Smooth muscle cell (in vitro differentiated cells): ENCODE measurements at regions not wholly inside any gene's neighbourhood (a gene's known extent, or its start where the extent isn't known, plus 50 kb on each side); places are given as distances from the start of the nearest gene placed in this dataset.
A peak's percentile ranks its signal among the peaks of the same experiment; 100 is the strongest.

Experiments used
- DNase-seq: peaks from one replicate; lab custom pipeline; 2025; ENCODE audit not compliant: unreplicated experiment; lab: John Stamatoyannopoulos, UW
- H2AFZ ChIP-seq: fragments of 200-600 bp; sonication (generic); 2 replicates; pipeline ENCODE4 v1.6.0; 2016; ENCODE audit warnings: antibody characterized with exemption, low read depth, mild to moderate bottlenecking
- H3F3A ChIP-seq: fragments of 200-600 bp; sonication (generic); 2 replicates; pipeline ENCODE4 v1.6.0; 2017; ENCODE audit warnings: antibody characterized with exemption, low read depth
- H3K27ac ChIP-seq: fragments of 200-600 bp; sonication (generic); 2 replicates; pipeline ENCODE4 v1.5.1; 2016; ENCODE audit warnings: low read depth, mild to moderate bottlenecking
- H3K27me3 ChIP-seq: fragments of 200-600 bp; sonication (generic); 2 replicates; pipeline ENCODE4 v1.6.1; 2016; ENCODE audit warnings: low read depth, mild to moderate bottlenecking
- H3K36me3 ChIP-seq: fragments of 200-600 bp; sonication (generic); 2 replicates; pipeline ENCODE4 v1.5.1; 2016; ENCODE audit warnings: low read depth
- H3K4me1 ChIP-seq: fragments of 200-600 bp; sonication (generic); 2 replicates; pipeline ENCODE4 v1.5.1; 2016; ENCODE audit warnings: low read depth
- H3K4me2 ChIP-seq: fragments of 200-600 bp; sonication (generic); 2 replicates; pipeline ENCODE4 v1.6.0; 2016; ENCODE audit warnings: mild to moderate bottlenecking
- H3K4me3 ChIP-seq: fragments of 200-600 bp; sonication (generic); 2 replicates; pipeline ENCODE4 v1.5.1; 2016; ENCODE audit warnings: mild to moderate bottlenecking
- H3K79me2 ChIP-seq: fragments of 200-600 bp; sonication (generic); 2 replicates; pipeline ENCODE4 v1.6.0; 2016; ENCODE audit warnings: low read depth, mild to moderate bottlenecking
- H3K9ac ChIP-seq: fragments of 200-600 bp; sonication (generic); 2 replicates; pipeline ENCODE4 v1.6.0; 2016; ENCODE audit warnings: low read depth
- H3K9me3 ChIP-seq: fragments of 200-600 bp; sonication (generic); replicated peaks from 2 replicates; pipeline ENCODE4 v1.5.1; 2016; ENCODE audit warnings: low read depth
- H4K20me1 ChIP-seq: fragments of 200-600 bp; sonication (generic); 2 replicates; pipeline ENCODE4 v1.6.0; 2016; ENCODE audit warnings: low read depth
- WGBS: methylation state at CpG from one replicate; pipeline ENCODE4 v1.1.7; 2016; ENCODE audit warnings: low lambda C conversion rate; 5-methylcytosine and 5-hydroxymethylcytosine counted together
- TF ChIP-seq, protein P1 (sequence below): fragments of 200-600 bp; sonication (generic); IDR thresholded peaks from 2 replicates; pipeline ENCODE4 v1.5.1; 2017; ENCODE audit warnings: borderline replicate concordance, mild to moderate bottlenecking, antibody characterized with exemption; ENCODE audit not compliant: insufficient read depth, poor library complexity, severe bottlenecking

- no peak overlapping the region for H3K9ac ChIP-seq
- DNase-seq, result no peak
- 80% methylated on average over 3 of the region's 3 CpGs for WGBS
These were observed 498.2 kb downstream of the PYDC2 start for GRCh38 chr3:191958980-191959671.

GRCh38 chr3:191959876-191960413, 499.0 kb downstream of the PYDC2 start:
- Histone ChIP-seq H3K9ac (no peak overlapping the region), H3K79me2 (no peaks in the 10 kb centered on the region), H3K4me1 (peaks cover 44% of the 10 kb centered on the region), H3K4me2 (no peak overlapping the region), H4K20me1 (no peaks in the 10 kb centered on the region), H3K27ac (no peak overlapping the region), H3F3A (peaks cover 15% of the 10 kb centered on the region), H3K36me3 (no peaks in the 10 kb centered on the region), H3K9me3 (no peaks in the 10 kb centered on the region), H3K4me3 (no peak overlapping the region), H3K27me3 (no peaks in the 10 kb centered on the region), H2AFZ (no peak overlapping the region)
- TF ChIP-seq, protein P1, sequence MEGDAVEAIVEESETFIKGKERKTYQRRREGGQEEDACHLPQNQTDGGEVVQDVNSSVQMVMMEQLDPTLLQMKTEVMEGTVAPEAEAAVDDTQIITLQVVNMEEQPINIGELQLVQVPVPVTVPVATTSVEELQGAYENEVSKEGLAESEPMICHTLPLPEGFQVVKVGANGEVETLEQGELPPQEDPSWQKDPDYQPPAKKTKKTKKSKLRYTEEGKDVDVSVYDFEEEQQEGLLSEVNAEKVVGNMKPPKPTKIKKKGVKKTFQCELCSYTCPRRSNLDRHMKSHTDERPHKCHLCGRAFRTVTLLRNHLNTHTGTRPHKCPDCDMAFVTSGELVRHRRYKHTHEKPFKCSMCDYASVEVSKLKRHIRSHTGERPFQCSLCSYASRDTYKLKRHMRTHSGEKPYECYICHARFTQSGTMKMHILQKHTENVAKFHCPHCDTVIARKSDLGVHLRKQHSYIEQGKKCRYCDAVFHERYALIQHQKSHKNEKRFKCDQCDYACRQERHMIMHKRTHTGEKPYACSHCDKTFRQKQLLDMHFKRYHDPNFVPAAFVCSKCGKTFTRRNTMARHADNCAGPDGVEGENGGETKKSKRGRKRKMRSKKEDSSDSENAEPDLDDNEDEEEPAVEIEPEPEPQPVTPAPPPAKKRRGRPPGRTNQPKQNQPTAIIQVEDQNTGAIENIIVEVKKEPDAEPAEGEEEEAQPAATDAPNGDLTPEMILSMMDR, result no peak
- WGBS, result 68% methylated on average over 4 of the region's 4 CpGs
- no peak for DNase-seq

More at GRCh38 chr3:191958980-191959671, 498.2 kb downstream of the PYDC2 start:
- TF ChIP-seq, protein P1, result no peak
- Histone ChIP-seq H3K9me3 (no peaks in the 10 kb centered on the region), H4K20me1 (no peaks in the 10 kb centered on the region), H3K4me3 (no peak overlapping the region), H3F3A (peaks cover 15% of the 10 kb centered on the region), H3K79me2 (no peaks in the 10 kb centered on the region), H3K36me3 (no peaks in the 10 kb centered on the region), H3K4me2 (no peak overlapping the region), H3K4me1 (peaks cover 44% of the 10 kb centered on the region), H3K27me3 (no peaks in the 10 kb centered on the region), H2AFZ (peak overlapping the region; percentile 51), H3K27ac (no peak overlapping the region)

GRCh38 chr3:191961022-191961421, 500.1 kb downstream of the PYDC2 start:
- Histone ChIP-seq H3K27ac (peak overlapping the region; percentile 68), H3K4me2 (peak overlapping the region; percentile 53), H3K9me3 (no peaks in the 10 kb centered on the region), H3K4me3 (no peak overlapping the region), H3K9ac (no peak overlapping the region), H3F3A (peaks cover 15% of the 10 kb centered on the region), H3K36me3 (no peaks in the 10 kb centered on the region), H4K20me1 (no peaks in the 10 kb centered on the region), H3K79me2 (no peaks in the 10 kb centered on the region), H2AFZ (peak overlapping the region; percentile 22), H3K27me3 (no peaks in the 10 kb centered on the region), H3K4me1 (peaks cover 44% of the 10 kb centered on the region)
- WGBS, result 46% methylated on average over 5 of the region's 5 CpGs
- TF ChIP-seq, protein P1, result no peak
- no peak for DNase-seq

- Histone ChIP-seq H4K20me1 (no peaks in the 10 kb centered on the region), H3K9me3 (no peaks in the 10 kb centered on the region), H3K79me2 (no peaks in the 10 kb centered on the region), H3K4me2 (peak overlapping the region; percentile 53), H3K36me3 (no peaks in the 10 kb centered on the region), H3F3A (peaks cover 15% of the 10 kb centered on the region), H3K4me3 (no peak overlapping the region), H3K9ac (no peak overlapping the region), H3K27me3 (no peaks in the 10 kb centered on the region), H3K4me1 (peaks cover 44% of the 10 kb centered on the region), H2AFZ (no peak overlapping the region), H3K27ac (peak overlapping the region; percentile 68)
- TF ChIP-seq, protein P1, result no peak
- no peak for DNase-seq
These were observed 500.6 kb downstream of the PYDC2 start for GRCh38 chr3:191961529-191961928.
